Glomerular visceral epithelial cell (primary cell): ENCODE measurements at regions not wholly inside any gene's neighbourhood (a gene's known extent, or its start where the extent isn't known, plus 50 kb on each side); places are given as distances from the start of the nearest gene placed in this dataset.
A peak's percentile ranks its signal among the peaks of the same experiment; 100 is the strongest.

Source experiments
- DNase-seq: peaks from one replicate; pipeline ENCODE4 v3.0.0-alpha.2; 2016; ENCODE audit errors: extremely low spot score

DNA sequence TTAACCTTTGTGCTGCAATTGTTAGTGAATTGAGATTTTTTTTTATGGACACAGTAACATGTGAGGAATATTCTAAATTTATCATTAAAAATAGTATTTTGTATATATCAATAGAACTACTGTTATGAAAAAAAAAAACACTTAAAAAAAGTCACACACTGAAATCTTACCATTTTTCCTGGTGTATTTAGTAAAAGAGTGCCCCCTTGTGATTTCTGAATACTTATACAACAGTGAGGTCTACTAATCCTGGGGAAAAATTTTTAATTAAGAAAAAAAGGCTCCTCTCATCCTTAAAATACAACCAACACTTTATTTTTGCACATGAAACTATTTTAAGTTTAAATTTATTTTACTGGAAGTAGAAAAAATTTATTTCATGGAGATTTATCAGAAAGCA is 56.4 kb upstream of the SPOCK3 start:
- peak; percentile 11 for DNase-seq

DNA sequence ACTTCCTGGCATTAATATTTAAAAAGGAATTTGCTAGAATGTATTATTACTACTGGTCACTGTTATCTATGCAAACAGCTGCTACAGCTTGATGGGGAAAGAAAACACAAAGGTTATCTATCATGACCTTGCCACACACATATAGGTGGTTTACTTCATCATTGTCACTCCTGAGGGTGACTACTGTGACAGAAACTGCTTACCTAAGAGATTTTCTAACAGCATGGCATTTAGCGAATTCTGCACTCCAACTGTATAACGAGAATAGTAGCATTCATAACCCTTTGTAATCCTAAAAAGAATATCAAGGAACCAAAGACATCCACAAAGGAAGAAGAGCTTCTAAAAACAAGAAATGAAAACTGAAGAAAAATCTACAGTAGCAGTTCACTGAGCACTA is 74.6 kb upstream of the SPOCK3 start:
- no peak for DNase-seq

DNA sequence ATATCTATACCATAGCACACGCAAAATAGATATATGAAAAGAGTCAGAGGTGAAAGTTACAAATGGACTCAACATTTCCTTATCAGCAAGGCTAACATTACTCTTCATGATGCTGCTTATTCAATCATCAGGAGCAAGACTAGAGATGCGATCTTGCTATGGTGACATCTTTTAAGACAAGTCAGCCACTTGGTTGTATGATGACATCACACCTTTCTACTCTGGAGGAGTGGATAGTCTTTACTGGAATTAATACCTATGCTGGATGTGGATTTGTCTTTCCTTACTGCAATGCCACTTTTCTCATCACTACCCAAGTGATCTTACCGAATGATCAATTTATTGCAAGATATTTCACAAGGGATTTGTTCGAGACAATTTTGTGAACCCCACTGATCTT is 87.0 kb upstream of the SPOCK3 start:
- DNase-seq, result no peak

DNA sequence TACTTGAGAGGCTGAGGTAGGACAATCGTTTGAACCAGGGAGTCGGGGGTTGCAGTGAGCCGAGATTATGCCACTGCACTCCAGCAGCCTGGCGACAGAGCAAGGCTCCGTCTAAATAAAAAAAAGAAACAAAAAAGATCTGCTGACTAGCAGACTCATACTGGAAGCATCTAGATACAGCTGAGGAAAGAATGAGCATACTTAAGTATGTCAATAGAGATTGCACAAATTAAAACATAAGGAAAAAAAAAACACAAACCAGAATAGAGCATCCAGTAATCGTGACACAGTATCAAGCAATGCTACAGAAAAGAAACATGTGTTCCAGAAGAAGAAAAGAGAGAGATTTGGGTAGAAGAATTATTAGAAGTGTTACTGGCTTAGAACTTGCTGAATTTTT is 105.5 kb upstream of the SPOCK3 start:
- DNase-seq, result no peak

DNA sequence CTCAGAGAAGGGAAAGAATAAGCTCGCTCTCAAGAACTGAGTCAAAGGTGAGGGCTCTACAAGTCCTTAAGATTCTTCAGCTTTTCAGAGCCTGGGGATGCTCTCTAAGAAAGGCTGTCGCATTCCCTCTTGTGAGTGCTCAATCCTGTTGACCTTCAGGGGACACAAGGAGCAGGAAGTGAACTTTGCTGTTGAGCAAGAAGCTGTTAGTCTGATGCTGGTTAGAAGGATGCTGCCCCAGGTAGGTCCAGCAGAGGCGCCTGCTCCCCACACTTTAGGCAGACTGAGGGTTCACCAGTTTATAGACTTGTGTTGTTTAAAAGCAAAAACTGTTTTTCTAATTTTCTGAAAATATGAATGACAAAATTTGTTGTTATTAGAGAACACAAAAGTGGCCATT is 125.4 kb upstream of the SPOCK3 start:
- no peak for DNase-seq

DNA sequence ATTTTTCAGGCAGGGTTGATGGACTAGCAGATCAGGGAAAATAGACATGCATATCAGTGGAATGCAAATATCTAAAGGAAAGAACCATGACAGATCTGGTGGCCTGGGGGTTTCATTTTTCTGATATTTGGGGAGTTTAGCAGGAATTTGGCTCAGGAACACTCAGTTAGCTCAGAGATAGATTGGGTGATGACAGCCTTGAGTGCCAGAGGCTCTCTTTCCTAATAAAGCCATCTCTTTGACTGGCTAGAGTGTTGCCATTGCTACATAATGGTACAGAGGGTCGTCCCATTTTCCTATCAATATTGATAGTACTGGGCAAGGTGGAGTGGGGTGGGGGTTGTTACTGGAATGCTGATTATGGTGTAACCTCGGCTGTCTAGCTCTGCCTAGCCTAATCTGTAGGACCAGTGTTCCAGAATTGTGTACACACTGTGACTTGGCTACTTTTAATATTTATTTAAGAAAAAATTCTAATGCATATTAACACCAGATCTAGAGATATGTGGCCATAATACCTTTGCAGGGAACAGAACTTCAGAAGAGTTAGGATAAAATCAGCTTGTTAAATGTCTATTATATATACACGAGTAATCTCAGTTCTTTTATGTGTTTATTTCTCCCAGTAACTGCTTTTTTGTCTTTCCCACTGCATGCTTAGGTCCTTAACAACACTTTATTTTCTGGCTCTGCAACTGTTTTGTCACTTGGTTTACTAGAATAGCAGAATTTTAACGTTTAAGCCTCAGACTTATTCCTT is 145.0 kb upstream of the SPOCK3 start:
- no peak for DNase-seq

DNA sequence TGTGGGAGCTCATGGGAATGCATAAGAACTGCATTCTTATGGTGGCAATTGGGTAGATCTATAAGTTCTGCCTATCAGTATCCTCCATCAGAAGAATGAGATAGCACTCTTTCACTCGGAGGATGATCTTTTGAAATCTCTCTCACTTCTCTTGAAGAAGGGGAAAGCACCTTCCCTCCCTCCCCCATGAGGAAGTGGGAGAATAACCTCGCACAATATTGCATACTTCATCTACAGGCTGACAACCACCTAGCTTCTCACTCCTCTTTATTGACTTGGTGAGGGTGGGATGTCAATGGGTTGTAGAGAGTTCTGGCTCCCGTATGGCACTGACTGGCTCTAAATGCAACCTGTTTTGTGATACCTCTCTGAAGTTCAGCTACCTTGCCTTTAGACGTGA is 146.7 kb upstream of the SPOCK3 start:
- no peak for DNase-seq

DNA sequence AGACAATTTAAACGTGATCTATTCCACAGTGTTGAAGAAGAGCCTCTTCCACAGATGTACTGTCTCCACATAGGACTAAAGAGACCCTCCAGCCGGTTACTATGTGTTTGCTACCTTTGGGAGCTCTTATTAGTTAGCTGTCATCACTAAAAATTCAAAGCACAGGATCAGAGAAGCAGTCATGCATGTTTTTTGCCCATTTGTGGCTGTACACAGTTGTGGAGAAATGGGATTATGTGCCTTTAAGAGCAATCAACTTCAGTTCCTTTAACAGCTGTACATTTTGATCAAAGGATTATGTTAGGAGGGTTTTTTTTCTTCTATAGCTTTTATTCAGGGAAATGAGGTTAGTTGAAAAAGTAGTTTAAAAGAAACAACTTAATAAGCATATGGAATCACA is 149.0 kb upstream of the SPOCK3 start:
- DNase-seq, result no peak

DNA sequence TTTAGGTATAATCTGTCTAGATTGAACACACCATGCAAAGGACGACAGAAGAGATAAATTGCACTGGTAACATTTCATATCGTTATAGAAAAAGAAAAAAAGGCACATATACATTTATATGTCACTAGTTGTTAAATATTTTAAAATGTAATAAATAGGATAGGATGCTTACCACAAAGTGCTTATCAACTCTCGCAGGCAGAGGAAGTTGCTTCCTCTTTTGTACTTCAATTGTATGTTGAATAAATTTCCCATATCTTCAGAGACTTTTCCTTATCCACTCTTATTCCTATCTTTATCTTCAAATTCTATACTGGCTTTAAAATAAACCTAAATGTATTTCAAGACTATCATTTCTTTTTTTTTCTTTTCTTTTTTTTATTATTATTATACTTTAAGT is 163.3 kb upstream of the SPOCK3 start:
- DNase-seq, result no peak

DNA sequence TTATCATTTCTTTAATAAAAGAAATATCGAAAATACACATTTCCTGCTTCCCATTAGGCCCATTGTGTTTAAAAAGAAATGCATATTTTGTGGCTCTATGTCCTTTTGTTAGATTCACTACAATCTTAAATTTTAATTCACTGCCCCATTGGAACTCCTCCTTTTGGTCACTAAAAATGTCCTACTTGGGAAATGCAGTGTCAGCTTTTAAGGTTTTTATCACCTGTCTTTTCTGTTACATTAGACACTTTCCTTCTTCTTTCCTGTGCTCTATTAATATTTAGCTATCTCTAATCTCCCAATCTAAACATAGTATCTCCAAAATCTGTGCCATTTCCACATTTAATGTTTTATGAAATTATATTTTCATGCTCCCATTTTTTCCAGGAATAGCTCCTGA is 164.9 kb upstream of the SPOCK3 start:
- DNase-seq, result no peak

DNA sequence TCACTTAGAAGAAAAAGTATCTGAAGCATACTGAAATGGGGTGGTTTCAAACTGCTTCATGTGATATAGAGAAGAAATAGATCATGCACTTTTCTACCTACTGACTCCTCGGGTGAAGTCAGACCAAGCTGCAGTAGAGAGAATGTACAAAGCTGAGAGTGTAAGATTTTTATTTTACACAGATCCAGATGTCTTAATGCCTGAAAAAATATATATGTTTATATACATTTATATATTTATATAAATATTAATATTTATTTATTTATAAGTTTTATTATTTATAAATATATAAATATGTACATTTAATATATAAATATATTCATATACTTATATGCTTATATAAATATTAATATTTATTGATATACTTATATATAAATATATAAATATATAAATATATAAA is 171.9 kb upstream of the SPOCK3 start:
- no peak for DNase-seq

DNA sequence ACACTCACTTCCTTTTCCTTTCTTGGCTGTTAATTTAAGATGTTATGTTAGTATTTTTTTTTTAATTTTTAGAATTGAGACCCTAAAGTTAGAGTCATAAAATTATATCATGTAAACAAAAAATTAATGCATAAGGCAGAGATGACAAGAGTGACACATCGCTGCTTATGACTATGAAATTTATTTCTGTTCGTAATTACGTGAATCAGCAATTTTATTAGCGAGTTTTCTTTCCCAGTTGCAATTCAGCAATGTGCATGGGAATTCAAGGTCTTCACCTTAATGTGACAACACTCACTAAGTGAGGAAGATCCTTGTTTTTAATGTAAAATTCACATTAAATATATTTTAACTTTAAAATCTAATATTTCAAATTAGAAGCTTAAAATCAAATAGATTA is 181.2 kb upstream of the SPOCK3 start:
- no peak for DNase-seq

DNA sequence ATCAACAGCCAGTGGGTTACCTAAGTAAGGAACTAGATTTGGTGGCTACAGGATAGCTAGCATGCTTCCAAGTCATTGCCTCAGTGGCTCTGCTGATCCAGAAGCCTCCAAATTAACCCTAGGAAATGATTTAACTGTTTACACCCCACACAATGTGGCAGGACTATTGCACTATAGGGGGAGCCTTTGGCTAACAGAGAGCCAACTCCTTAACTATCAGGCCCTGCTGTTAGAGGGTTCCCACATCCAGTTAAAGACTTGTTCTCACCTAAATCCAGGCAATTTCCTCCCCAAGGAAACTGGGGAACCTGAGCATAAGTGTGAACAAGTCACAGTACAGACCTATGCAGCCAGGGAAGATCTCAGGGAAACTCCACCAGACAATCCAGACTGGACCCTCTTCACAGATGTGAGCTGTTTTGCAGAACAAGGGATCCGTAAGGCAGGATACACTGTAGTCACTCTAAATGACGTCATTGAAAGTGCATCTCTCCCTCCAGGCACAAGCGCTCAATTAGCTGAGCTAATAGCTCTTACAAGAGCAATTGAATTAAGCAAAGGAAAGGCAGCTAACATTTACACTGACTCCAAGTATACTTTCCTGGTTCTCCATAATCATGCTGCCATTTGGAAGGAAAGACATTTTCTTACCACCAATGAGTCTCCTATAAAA is 185.3 kb upstream of the SPOCK3 start:
- no peak for DNase-seq

DNA sequence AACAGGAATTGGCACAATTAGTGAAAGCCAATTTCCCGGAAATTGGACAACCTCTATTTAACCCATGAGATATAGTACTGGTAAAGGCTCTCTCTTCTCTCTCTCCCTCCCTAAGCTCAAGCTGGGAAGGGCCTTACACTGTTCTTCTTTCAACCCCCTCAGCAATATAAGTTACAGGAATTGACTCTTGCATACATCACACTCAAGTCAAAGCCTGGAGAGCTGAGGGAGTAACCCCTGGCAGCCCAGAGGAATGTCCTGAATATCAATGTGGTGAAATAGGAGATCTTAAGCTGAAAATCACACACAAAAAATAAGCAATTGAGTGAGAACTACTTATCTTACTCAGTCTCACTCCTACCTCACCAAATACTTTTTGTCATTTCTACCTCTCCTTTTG is 186.9 kb upstream of the SPOCK3 start:
- no peak for DNase-seq

DNA sequence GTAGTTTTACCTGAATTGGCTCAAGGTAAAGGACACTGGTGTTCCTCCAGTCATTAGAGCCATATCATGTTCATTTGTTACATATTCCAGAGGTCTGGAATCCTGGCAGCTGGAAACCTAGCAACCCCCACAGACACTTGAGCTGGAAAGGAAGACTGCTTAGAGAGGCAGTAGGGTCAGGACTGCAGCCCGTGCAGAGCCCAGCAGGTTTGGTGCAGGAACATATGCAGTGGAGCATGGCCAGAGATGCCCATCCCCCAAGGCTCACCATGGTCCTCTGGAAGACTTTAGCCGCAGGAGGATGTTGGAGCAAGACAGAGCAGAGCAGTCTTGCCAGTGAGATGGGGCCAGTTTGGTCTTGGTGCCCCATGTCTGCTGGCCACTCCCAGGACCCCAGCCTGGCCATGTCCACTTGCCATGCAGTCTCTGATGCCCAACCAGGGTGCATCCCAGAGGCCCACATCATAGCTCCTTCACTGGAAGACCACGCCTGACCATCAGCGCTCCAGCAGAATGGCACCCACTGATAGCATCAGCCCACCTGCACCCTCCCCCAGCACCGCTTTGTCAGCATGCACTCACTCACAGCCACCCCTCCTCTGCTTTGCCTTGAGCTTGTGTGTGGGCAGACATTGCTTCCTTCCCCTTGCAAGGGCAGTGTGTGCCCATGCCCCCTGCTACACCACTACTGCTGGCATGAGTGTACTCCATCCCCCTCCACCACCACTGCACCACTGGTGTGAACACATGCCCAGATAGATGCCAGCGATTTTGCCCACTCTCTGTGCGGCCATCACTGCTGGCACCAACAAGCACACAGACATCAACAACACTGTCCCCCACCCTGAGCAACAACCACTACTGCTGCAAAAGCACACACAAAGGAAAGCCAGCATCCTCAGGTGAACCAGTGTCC is 190.3 kb upstream of the SPOCK3 start:
- no peak for DNase-seq

DNA sequence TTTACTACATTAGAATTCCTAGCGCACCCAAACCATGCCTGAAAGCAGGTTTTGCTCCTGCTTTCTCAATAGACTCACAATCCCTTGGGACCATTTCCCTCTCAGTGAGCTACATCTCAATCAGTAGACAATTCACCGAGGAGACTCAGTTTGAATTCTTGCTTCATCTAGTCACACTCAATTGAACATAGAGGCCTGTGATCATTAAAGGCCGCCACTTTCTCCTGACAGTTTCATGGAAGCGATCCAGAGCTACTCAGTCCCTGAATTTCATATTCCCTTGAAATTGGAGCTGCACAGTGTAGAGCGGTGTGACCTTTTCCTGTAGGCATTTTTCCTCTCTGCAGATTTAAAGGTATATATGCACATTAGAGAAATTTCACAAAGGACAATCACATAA is 193.9 kb upstream of the SPOCK3 start:
- peak; percentile 31 for DNase-seq

DNA sequence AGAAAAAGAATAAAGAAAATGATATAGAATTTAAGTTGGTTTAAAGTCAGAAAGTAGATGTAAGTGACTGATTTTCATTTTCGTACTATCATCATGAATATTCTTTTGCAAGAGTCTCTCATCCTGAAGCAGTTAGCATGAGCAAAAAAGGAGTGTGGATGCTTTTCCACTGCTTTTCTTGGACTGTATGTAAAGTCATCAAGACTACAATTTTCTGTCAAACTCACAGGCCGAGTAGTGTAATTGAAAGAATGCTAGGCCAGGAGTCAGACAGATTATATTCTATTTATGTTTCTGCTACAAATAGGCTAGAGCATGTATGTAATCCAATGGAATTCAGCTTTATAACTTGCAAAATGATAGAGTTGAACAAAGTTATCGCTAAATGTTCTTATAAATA is 197.1 kb upstream of the SPOCK3 start:
- DNase-seq, result no peak

DNA sequence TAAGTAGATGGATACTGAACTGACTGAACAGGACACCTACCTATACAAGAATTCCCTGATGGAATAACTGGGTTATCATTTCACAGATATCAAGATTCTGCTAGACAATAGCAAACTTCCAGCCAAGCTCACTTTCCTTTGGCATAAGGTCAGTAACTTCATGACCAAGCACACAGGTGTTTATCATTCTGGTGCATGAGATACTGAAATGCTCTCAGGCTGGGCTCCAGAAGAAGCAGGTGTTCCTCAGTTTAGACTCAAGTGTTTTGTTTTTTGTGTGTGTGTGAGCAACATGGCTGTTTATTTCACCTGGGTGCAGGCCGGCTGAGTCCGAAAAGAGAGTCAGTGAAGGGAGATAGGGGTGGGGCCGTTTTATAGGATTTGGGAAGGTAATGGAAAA is 201.5 kb upstream of the SPOCK3 start:
- DNase-seq, result no peak

DNA sequence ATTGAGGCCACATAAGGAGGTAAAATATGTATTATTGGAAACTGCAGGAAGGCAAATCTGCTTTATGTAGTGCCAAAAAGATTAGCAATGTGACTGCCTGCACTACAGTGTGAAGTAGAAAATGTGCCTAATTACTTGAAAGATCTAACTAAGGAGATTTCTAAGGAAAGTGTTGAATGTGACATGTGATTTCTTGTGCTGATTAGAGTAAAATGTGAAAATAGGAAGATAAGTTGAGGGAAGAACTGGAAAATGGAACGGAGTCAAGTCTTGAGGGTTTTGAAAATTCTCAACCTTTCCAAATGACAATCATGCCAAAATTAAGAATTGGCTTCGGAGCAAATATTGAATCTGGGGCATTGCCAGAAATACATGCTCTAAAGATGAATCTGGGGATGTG is 209.5 kb upstream of the SPOCK3 start:
- DNase-seq, result no peak

DNA sequence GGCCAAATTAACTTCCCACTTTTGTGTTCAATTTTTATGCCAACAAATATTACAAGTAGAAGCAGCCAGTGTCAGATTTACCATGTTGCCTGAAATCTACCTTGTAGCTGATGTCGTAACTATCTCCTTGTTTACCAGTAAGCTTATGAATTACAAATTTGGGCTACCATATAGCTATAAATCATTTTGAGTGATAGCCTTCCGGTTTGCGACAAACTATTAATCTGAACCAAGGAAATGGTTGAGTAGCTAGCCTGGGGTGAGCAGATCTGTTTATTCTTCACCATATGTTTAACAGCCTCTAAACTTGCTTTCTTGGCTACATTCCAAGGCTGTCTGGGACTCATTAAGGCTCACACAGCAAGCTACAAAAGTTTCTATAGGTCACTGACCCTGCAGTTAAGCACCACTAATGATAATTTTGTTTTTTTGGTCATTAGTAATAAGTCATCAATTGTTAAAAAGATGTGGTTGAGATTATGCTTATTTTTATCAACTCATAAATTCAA is 218.7 kb upstream of the SPOCK3 start:
- DNase-seq, result no peak

DNA sequence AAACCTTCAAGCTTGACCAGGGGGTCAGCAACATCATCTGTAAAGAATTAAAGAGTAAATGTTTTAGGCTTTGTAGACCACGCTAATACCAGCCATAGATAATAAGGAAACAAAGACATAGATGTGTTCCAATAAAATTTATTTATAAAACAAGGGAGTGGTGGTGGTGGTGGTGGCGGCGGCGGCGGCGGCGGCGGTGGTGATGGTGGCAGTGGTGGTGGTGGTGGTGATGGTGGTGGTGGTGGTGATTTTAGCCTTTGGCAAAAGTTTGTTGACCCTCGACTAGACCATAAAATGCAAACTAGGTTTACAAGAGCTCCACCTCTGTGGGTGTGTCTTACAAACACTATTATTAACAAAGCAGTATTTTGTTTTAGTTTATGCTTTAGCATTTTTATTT is 222.3 kb upstream of the SPOCK3 start:
- DNase-seq, result no peak

DNA sequence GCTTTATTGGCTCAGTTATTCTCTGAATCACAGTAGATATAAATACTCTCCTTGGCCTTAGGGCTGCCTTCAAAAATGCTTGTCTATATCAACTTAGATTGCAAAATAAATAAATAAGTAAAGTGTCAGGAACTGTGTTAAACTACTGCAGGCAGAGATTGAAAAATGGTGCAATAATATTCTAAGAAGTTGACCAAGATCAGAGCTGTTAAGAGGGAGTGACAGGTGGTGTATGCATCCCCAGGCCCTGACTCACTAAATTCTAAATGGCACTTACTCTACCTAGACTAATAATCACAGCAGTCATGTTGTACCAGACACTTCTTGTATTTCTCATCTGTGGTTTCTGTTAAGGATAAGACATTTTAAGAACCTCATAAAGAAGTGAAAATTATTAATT is 235.1 kb upstream of the SPOCK3 start:
- DNase-seq, result no peak

DNA sequence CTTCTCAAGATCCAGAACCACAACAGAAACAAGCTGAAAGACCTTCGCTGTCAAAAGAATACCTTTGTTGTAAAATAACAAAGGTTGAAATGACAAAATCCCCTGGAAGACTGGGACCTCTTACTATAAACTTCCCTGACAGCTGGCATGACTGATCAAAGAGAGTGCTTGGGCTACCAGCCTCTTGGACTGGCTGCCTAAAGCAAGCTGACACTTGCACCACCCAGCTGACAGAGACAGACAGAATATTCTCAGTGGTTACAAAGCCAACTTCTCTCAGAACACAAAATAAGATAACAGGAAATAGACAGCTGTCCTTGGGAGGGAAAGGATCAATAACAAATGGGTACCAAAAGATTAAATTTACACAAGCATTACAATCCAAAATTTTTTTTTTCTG is 241.7 kb upstream of the SPOCK3 start:
- DNase-seq, result no peak
